TTC549 (cell line): ENCODE measurements at regions not wholly inside any gene's neighbourhood (a gene's known extent, or its start where the extent isn't known, plus 50 kb on each side); places are given as distances from the start of the nearest gene placed in this dataset.
"Not testable (repeated sequence)": the region's sequence is repeated elsewhere in the genome, so short reads cannot be mapped to it uniquely, and the experiment has no call there.

Experiments used
- FAIRE-seq: peaks from 2 replicates; lab custom pipeline; 2012; peaks lifted over from hg19 to GRCh38; lab: Jason Lieb, UNC

DNA sequence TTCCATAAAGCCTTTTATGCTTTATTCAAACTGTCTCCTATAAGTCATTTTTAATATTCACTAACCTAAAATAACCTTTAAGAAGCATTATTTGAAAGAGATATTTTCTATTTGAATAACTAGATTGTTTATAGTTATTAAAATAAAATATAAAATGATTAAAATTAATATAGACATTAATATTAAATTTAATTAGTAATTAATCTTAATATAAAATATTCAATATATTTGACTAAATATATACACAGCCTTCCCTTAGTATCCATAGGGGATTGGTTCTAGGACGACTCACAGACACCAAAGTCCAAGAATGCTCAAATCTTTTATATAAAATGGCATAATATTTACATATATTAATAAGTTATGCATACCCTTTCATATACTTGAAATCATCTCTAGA, 1014.1 kb downstream of the TBL1XR1 start:
- FAIRE-seq: peak; percentile 36

DNA sequence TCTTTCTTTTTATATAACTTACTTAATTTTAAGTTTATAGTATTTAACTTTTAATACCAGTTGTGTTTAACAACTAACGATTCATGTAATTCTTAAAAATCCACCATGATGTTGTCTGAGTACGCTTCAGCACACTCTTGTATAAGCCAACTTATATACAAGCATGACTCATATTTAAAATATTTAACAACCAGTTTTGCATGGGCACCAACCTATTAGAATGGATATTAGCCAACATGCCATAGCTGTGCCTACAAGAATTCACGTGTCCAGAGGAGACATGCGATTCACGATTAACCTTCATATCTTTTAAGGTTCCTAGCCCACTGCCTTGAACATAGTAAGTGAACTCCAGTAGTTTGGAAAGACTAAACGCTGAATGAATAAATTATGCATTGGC, 1023.2 kb downstream of the TBL1XR1 start:
- FAIRE-seq: no peak

DNA sequence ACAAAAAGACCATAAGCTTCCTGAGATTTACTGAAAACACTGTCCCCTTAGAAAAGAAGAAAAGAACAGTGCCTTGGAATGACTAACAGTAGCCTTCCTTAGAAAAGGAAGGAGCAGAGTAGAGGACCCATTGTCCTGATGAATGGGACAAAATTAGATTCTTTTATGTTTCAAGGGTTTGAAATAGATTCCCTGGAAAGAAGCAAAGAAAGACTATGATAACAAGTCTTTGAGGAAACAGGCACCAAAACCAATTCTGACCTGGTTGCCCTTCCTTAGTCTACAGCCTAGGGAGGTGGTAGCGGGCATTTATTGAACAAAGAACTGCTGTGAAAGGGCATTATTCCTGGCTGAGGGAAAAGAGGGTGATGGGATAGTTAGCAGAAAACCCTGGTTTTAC, 1024.8 kb downstream of the TBL1XR1 start:
- no peak for FAIRE-seq

- FAIRE-seq: no peak
Observed at GRCh38 chr3:176167272-176167671, 1030.0 kb downstream of the TBL1XR1 start.

GRCh38 chr3:176160997-176161396, 1036.3 kb downstream of the TBL1XR1 start:
- no peak for FAIRE-seq

DNA sequence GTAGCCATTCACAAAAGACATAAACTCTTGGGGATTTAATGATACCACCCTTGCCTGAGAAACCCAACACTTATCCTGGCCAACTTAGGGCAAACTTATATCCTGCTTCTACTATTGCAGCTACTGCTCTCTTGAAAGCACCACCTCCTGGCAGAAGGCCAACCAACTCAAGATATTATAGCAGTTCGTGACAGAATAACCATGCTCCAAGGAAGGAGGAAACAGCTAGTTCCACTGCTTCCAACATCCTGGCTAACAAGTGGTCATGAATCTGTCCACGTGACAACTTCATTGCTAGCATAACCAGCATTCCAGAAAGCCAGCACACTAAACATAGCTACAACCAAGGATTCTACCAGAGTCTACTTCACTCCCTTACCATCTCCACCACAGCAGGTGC, 1037.5 kb downstream of the TBL1XR1 start:
- no peak for FAIRE-seq

- FAIRE-seq: no peak
Observed at GRCh38 chr3:176155012-176155411, 1042.3 kb downstream of the TBL1XR1 start.

DNA sequence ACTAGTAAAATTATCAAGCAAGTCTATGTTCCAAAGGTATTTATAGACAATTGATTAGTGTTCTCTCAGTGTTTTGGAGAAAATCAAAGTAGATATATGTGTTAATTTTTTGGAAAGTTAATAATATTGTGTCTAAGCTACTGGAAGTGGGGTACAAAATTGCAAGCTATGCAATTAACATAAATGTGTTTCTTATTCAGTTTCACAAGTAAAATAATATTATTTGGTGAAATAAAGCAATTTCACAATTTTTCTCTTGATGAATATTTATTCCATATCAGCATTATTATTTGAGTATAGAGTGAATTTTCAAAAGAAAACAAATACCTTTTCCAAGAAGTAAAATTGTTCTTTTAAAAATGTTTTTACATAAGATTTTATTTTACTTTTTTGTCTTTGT, 1047.7 kb downstream of the TBL1XR1 start:
- peak; percentile 57 for FAIRE-seq

DNA sequence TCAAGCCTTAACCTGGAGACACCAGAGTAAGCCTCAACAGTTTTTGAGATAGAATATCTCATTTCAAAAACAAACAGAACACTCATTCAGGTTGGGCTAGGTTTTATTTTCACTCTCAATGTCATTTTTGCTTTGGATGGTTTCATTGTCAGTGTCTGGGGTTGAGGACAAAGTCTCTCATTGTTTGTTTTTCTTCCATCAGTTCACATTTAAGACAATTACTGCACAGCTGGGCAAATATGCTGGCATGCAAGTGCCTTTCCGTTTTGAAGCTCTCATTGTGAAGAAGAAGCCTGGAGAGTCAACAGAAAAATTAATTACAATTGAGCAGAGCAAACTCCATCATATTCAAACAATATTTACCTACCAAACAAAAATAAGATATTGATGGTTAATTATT, 1050.0 kb downstream of the TBL1XR1 start:
- no peak for FAIRE-seq

DNA sequence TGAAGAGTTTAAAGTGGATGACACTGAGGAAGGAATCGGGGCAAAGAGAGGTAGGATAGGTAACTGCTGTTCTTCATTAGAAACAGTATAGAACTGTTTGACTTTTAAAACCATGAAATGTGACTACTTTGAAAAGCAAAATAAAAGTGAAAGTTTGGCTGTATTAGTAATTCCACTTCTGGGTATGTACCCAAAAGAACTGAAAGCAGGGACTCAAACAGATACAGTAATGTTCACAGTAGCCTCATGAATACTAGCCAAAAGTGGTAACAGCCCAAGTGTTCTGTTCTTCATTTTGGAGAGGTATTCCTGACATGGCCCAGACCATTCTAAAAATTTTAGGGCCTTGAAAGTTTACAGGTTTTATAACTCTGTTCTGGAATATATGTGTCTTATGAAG, 1055.4 kb downstream of the TBL1XR1 start:
- no peak for FAIRE-seq

DNA sequence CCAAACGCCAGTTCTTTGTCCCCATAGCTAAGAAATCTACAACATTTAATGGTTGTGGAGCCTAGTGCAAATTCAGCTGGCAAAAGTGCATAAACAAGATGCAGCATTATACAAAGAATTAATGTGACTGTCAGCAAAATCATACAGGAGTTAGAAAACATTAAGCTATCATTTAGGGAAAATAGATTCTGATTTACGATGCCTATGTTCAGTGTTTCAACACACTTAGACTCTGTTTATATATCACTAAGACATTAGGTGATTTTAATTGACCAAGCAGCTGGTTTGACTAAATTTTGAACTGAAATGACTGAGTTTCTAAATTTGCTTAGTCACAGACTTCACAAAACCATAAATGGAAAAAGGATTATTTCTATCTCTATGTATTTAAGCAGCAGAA, 1076.8 kb downstream of the TBL1XR1 start:
- no peak for FAIRE-seq

DNA sequence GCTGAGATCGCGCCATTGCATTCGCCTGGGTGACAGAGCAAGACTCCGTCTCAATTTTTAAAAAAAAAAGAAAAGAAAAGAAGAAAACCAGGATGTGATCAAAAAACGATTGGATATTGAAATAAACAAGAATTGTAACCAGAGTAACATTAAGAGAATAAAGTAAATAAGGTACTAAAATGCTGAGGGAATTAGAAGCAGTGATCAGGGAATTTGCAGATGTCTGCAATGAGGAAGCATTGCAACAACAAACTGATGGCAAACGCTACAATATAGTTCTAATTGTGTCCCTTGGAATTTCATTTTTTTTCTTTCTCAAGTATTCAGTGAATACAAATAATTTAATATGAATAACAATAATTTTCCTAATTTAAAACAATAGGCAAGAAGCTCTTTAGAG, 1077.5 kb downstream of the TBL1XR1 start:
- FAIRE-seq: no peak

- no peak for FAIRE-seq
Observed at GRCh38 chr3:176106380-176106779, 1090.9 kb downstream of the TBL1XR1 start.

- no peak for FAIRE-seq
Observed at GRCh38 chr3:176097027-176097426, 1100.3 kb downstream of the TBL1XR1 start.

DNA sequence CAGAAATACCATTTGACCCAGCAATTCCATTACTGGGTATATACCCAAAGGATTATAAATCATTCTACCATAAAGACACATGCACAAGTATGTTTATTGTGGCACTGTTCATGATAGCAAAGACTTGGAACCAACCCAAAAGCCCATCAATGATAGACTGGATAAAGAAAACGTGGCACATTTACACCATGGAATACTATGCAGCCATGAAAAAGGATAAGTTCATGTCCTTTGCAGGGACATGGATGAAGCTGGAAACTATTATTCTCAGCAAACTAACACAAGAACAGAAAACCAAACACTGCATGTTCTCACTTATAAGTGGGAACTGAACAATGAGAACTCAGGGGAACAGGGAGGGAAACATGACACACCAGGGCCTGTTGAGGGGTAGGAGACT, 1103.4 kb downstream of the TBL1XR1 start:
- FAIRE-seq: not testable (repeated sequence)

- FAIRE-seq: no peak
Observed at GRCh38 chr3:176090727-176091126, 1106.6 kb downstream of the TBL1XR1 start.

DNA sequence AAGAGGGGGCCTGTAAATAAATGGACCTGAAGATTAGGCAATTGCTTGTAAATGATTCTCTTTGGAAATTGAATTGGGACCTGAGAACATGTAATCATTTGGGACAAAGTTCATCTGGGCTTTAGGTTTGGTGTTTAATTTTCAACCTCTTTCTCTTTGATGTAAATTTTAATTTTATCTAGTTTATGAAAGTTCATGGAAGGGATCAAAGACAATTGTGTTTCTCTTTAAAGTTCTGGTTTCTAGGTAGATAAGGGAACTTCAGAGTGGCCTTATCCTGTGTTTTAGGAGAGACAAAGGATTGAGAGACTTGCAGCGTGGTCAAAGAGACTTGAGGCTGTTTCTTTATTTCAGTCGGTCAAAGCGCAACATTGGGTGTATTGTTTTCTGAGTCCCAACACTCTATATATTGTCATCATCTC, 1108.3 kb downstream of the TBL1XR1 start:
- no peak for FAIRE-seq

DNA sequence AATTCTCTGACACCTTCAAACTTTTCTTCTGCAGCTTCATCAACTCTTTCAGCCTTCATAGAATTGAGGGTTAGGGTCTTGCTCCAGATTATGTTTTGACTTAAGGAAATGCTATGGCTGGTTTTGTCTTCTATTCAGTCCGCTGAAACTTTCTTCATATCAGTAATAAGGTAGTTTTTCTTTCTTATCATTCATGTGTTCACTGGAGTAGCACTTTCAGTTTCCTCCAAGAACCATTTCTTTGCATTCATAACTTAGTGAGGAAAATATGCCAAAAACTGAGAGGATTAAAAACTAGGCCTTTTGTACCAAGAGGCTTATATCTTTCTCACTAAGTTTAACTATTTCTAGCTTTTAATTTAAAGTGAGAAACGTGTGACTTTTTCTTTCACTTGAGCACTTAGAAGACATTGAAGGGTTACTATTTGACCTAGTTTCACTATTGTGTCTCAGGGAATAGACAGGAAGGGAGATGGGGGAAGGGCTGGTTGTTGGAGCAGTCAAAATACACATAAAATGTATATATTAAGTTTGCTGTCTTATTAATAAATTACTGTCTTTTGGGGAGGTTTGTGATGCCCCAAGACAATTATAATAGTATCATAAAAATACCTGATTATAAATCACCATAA, 1110.1 kb downstream of the TBL1XR1 start:
- FAIRE-seq: no peak

DNA sequence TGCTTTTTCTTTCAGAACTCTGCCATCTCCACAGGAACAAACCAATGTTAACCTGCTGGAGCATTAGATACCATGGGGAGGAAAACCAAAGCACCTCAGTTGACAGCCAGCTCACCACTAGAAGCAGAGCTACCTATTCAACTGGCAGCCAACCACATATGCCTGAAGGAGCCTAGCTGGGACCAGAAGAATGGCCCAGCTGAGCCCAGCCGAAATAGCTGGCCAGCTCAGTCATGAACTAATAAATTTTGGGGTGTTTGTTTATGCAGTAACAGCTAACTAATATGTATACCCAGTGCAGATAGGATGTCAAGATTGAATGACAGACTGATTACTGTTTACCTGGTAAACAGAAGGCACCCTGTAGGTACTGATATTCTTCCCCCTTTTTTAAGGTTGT, 1117.5 kb downstream of the TBL1XR1 start:
- no peak for FAIRE-seq

DNA sequence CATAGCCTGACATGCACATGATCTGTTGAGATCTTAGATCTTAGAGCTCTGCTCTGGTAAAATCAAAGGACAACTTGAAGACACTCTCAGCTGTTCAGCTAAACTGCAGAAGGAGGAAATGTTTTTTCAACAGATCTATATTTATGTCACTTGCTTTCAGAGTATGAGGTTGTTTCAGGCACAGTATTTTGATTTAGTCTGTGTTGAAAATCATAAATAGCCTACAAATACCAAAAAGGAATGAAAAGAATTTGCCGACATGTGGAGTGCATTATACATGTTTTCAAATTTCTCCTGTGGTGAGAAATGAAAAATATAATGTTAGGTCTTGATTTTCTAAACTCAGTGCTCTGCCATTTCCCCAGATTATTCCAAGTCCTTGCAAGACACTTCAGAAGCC, 1118.4 kb downstream of the TBL1XR1 start:
- no peak for FAIRE-seq

GRCh38 chr3:176075491-176075890, 1121.8 kb downstream of the TBL1XR1 start:
- no peak for FAIRE-seq

DNA sequence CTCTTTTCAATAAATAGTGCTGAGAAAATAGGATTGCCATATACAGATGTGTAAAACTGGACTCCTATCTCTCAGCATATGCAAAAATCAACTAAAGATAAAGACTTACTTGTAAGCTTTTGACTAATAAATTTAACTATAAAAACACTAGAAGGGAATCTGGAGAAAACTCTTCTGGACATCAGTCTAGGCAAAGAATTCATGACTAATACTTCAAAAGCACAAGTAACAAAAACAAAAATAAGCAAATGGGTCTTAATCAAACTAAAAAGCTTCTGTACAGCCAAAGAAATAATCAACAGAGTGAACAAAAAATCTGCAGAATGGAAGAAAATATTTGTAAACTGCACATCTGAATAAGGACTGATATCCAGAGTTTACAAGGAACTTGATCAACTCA, 1122.2 kb downstream of the TBL1XR1 start:
- no peak for FAIRE-seq

- no peak for FAIRE-seq
Observed at GRCh38 chr3:176074096-176074495, 1123.2 kb downstream of the TBL1XR1 start.

DNA sequence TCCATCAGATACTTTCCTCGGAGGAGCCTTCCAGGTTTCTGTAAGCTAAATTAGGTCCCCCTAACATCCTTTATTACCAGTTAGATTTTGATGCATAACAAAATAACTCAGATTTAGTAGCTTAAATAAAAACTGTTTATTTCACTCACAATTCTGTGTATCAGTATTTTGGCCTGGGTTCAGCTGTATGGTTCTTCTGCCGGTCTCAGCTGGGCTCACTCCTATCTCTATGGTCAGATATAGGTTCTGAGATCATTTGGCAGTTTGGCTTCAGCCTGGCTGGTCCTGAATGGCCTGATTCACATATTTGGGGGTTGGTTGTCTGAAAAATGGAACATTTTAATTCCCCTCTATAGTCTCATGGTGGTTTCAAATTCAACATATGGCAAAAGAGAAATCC, 1125.3 kb downstream of the TBL1XR1 start:
- no peak for FAIRE-seq

DNA sequence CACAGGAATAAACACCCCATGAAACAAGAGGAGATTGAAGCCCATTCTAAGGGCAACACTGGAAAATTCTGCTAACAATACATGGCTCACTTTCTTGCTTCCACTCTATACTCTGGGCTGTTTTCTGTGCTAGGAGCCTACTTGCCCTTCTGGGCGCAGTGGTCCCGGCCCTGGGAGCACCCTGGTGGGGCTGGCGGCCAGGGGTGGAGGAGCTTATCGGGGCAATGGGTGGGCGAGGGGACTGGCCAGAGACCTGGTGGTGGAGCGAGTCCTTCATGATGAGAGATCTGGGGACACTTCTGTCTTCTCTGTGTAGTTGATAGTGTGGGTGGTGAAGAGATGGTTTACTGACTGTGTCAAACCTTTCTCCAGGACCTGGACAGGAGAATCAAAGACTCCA, 1128.5 kb downstream of the TBL1XR1 start:
- FAIRE-seq: no peak
